Heart right ventricle (tissue), 16 donors: ENCODE measurements at regions not wholly inside any gene's neighbourhood (a gene's known extent, or its start where the extent isn't known, plus 50 kb on each side); places are given as distances from the start of the nearest gene placed in this dataset.
"Not testable (repeated sequence)": the region's sequence is repeated elsewhere in the genome, so short reads cannot be mapped to it uniquely, and the experiment has no call there.

ENCODE experiments used
- ATAC-seq, 8 donors: fragments of 200-7000 bp; cut with Tn5 transposase; one replicate each; pipeline ENCODE4 v1.9.1; 2020; ENCODE audit warnings: mild to moderate bottlenecking in 8 of 8, moderate library complexity in 8 of 8, moderate number of reproducible peaks in 1 of 8
- DNase-seq, 2 donors: peaks; one replicate each; pipeline ENCODE4 v3.0.0-alpha.2; 2020
- H3K27ac ChIP-seq, 10 donors: fragments of 200-600 bp; sonication (generic) in 2 of 10; one replicate each; pipeline versions ENCODE4 v1.5.0 to v1.8.0; 2020 to 2022; ENCODE audit warnings: mild to moderate bottlenecking in 3 of 10
- H3K27me3 ChIP-seq, 7 donors: fragments of 200-600 bp; one replicate each; pipeline ENCODE4 v1.8.0; 2021 to 2022; ENCODE audit warnings: mild to moderate bottlenecking in 2 of 7
- H3K36me3 ChIP-seq, 9 donors: fragments of 200-600 bp; sonication (generic) in 1 of 9; one replicate each; pipeline versions ENCODE4 v1.5.0 to v1.8.0; 2020 to 2022; ENCODE audit warnings: mild to moderate bottlenecking in 2 of 9
- H3K4me1 ChIP-seq, 9 donors: fragments of 200-600 bp; sonication (generic) in 1 of 9; one replicate each; pipeline versions ENCODE4 v1.5.0 to v1.8.0; 2020 to 2022; ENCODE audit warnings: mild to moderate bottlenecking in 4 of 9
- H3K4me3 ChIP-seq, 10 donors: fragments of 200-600 bp; sonication (generic) in 2 of 10; one replicate each; pipeline versions ENCODE4 v1.5.0 to v1.8.0; 2020 to 2022; ENCODE audit warnings: mild to moderate bottlenecking in 7 of 10, moderate library complexity in 2 of 10
- H3K9me3 ChIP-seq, 11 donors: fragments of 200-600 bp in 10 of 11; sonication (generic) in 2 of 11; one replicate each; pipeline versions ENCODE4 v1.5.0 to v1.8.0; 2013 to 2022; ENCODE audit warnings: mild to moderate bottlenecking in 2 of 11, control low read depth in 1 of 11, moderate library complexity in 1 of 11
- CTCF ChIP-seq, 9 donors: fragments of 200-600 bp; sonication (generic) in 2 of 9; IDR thresholded peaks; one replicate each; pipeline versions ENCODE4 v1.5.0 to v1.8.0; 2021 to 2022; ENCODE audit warnings: antibody characterized with exemption in 9 of 9, mild to moderate bottlenecking in 5 of 9, moderate library complexity in 1 of 9
- WGBS, 2 donors: extraction: QIAGEN DNeasy Blood & Tissue Kit; methylation state at CpG; one replicate each; pipeline ENCODE4 v1.1.7; 2013; ENCODE audit warnings: inconsistent platforms in 1 of 2; 5-methylcytosine and 5-hydroxymethylcytosine counted together
- intact Hi-C, 10 donors: fragments of 100-400 bp; cut with DNase I; formaldehyde crosslinking; loops; one replicate each; pipeline versions ENCODE4 v1.11.1 to v1.14.2; 2022
- donor health status: Arrhythmogenic right ventricular cardiomyopathy.
- donor health status: ischemic (EF 13 %, LVEDD 7.1; RV severe dilation, severe dysfunction).
- donor health status: healthy with polysubstance abuse.
- donor health status: DM: no; HTN: yes; CAD: no.
- donor health status: DM: no; HTN: no; CAD: no.
- donor health status: ischemic (EF 25% LVEDD 6.9; RV normal size, moderate dysfunction).
- donor health status: ischemic (EF 25% LVEDD 5.7; RV mildly dilated, moderate dysfunction).
- donor health status: healthy.
- donor health status: DM: yes; HTN: yes; CAD: no.
- donor health status: Ischemic cardiomyopathy.
- donor health status: ischemic (EF 35%, LVEDD 5.7; RV mildly dilated, moderate dysfunction).
- donor health status: nonischemic (EF 11% LVEDD 7.7; RV severe dilation, severe dysfunction).
- donor health status: DM: yes; HTN: yes; CAD: no.
- donor health status: PGD.
- donor health status: ischemic (EF 29% LVEDD 5.4; RV normal size, mild dysfunction).
- donor health status: nonischemic (EF 23%, LVEDD 6.1; RV moderate dilation, normal function).

DNA sequence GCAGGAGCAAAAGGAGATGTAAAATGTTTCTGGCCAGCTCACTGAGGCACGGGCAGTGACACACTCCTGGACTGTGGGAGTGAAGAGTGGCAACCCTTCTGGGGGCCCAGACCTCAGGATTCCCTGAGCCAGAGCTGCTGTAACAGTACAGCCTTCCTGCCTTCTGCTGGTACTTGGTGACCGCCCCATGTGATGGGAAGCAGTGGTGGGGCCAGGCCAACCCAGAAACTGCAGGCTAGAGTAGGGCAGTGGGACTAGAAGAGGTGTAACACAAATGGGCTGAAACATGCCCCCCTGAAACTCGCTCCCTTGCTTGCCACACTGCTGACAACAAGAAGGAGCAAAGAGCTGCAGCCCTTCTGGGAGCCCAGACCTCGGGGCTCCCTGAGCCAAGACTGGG is 217.1 kb upstream of the TRPC4 start:
- Histone ChIP-seq H3K4me1 (no peaks in the 10 kb centered on the region), H3K36me3 (peaks cover 0 to 7% (median 0%) of the 10 kb centered on the region in 9 donors), H3K27me3 (no peaks in the 10 kb centered on the region), H3K4me3 (no peak overlapping the region), H3K9me3 (peaks cover 0 to 45% (median 19%) of the 10 kb centered on the region in 11 donors), H3K27ac (no peak overlapping the region)
- 74 to 84% methylated on average over 4 of the region's 4 CpGs for WGBS, 2 donors
- intact Hi-C loops, result no loop called here
- no peak for DNase-seq
- ATAC-seq, result no peak
- no peak for TF ChIP-seq CTCF (IDR thresholded peaks at IDR 0.05)

DNA sequence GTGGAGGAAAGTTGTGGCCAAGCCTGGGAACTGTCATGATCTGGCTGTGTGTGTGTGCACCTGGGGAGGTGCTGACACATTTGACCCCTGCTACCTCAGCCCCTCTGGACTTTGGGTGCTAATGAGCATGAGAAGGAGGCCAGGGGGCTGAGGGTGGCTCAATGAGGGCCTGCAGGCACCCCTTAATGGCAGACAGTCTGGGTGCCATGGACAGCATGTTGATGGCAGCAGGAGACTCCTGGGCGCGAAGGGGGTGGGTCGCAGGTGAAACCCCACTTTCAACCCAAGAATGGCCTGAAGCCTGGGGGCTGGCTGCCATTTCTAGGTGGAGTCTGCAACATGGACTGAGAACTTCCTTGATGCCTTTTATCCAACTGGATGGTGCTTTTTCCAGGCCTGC is 216.4 kb upstream of the TRPC4 start:
- H3K27me3 ChIP-seq, result no peaks in the 10 kb centered on the region
- H3K9me3 ChIP-seq, result peaks cover 0 to 46% (median 20%) of the 10 kb centered on the region in 11 donors
- no peak for DNase-seq
- no peak for TF ChIP-seq CTCF (IDR thresholded peaks at IDR 0.05)
- intact Hi-C loops, result no loop called here
- no peak overlapping the region for H3K27ac ChIP-seq
- no peak for ATAC-seq
- H3K36me3 ChIP-seq, result peaks cover 0 to 7% (median 0%) of the 10 kb centered on the region in 9 donors
- no peak overlapping the region for H3K4me3 ChIP-seq
- no peaks in the 10 kb centered on the region for H3K4me1 ChIP-seq
- 80 to 90% methylated on average over 3 of the region's 3 CpGs for WGBS, 2 donors

DNA sequence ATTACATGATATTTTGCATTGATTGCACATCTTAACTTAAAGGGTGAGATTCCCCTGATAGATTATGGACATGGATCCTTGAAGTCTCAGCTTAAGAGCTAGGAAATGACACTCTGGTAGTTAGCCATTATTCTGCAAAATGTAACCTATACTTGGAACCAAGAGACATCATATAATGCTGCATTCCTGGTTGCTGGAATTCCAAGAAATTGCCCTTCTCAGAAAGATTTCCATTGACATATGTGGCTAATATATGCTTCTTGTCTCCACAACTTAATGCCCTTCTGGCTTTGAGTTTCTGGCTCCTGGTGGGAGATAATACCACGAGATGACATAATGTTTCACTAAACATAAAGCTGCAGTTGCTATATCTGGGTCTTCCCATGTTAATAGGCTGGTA is 204.4 kb upstream of the TRPC4 start:
- WGBS, 2 donors, result 64 to 74% methylated on average over 1 of the region's 1 CpG
- peaks cover 0 to 8% (median 0%) of the 10 kb centered on the region in 11 donors for H3K9me3 ChIP-seq
- H3K27me3 ChIP-seq, result no peaks in the 10 kb centered on the region
- DNase-seq, result no peak
- intact Hi-C loops, result no loop called here
- no peak for TF ChIP-seq CTCF (IDR thresholded peaks at IDR 0.05)
- no peaks in the 10 kb centered on the region for H3K4me1 ChIP-seq
- no peaks in the 10 kb centered on the region for H3K36me3 ChIP-seq
- no peak overlapping the region for H3K27ac ChIP-seq
- no peak for ATAC-seq
- no peak overlapping the region for H3K4me3 ChIP-seq

DNA sequence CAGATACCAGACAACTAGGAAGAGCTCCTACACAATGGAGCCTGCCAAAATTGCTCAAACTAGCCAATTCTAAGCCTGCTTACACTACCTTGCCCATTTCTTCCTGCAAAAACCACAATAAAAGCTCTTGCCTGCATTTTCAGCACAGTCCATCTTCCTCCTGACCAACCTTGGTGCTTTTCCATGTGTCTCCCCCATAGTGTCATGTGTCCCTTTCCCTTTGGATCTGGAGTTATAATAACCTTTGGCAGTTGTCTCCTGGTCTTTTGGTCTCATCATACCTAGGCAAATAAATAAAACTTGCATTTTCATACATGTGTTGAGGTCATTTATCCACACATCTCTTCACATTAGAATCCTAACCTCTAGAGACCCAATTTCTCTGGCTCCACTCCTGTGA is 203.1 kb upstream of the TRPC4 start:
- DNase-seq (no peak), ATAC-seq (no peak)
- intact Hi-C loops, result no loop called here
- Histone ChIP-seq H3K4me3 (no peak overlapping the region), H3K4me1 (no peaks in the 10 kb centered on the region), H3K9me3 (peaks cover 0 to 4% (median 0%) of the 10 kb centered on the region in 11 donors), H3K27me3 (no peaks in the 10 kb centered on the region), H3K36me3 (no peaks in the 10 kb centered on the region), H3K27ac (no peak overlapping the region)
- TF ChIP-seq CTCF (IDR thresholded peaks at IDR 0.05), result no peak

DNA sequence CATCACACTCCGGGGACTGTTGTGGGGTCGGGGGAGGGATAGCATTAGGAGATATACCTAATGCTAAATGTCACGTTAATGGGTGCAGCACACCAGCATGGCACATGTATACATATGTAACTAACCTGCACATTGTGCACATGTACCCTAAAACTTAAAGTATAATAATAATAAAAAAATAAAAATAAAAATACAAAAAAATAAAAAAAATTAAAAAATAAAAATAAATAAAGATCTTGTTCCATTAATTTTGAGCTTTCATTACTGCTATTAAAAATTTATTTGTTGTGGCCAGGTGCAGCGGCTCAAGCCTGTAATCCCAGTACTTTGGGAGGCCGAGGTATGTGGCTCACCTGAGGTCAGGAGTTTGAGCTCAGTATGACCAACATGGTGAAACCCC is 201.8 kb upstream of the TRPC4 start:
- ATAC-seq, intact Hi-C loops, DNase-seq: not testable (repeated sequence)

More for the DNA sequence above, 201.8 kb upstream of the TRPC4 start:
- not testable (repeated sequence) for H3K4me3 ChIP-seq, H3K27ac ChIP-seq, H3K4me1 ChIP-seq, H3K36me3 ChIP-seq, H3K27me3 ChIP-seq
- WGBS, 2 donors, result 92 to 97% methylated on average over 5 of the region's 5 CpGs
- peaks cover 0 to 17% (median 0%) of the 10 kb centered on the region in 11 donors for H3K9me3 ChIP-seq
